ENCODE measurements at regions not wholly inside any gene's neighbourhood (a gene's known extent, or its start where the extent isn't known, plus 50 kb on each side); places are given as distances from the start of the nearest gene placed in this dataset.

- Mint-ChIP-seq H3K4me3 (no peak overlapping the region), H3K36me3 (ENCODE audit: low read depth) (no peaks in the 10 kb centered on the region), H3K4me1 (ENCODE audit: low read depth) (no peaks in the 10 kb centered on the region), H3K9me3 (peaks cover 50% of the 10 kb centered on the region), H3K27ac (no peak overlapping the region), H3K27me3 (ENCODE audit: insufficient read depth) (0 out of 2 replicates have a peak, but pooled peaks cover 2% of the 10 kb centered on the region)
- TF ChIP-seq CTCF (IDR thresholded peaks at IDR 0.05) = no peak
- DNase-seq = no peak
These were observed 345.2 kb downstream of the VPS13C start for GRCh38 chr15:61715082-61715481.

GRCh38 chr15:61712129-61712759, 348.0 kb downstream of the VPS13C start:
- Mint-ChIP-seq H3K4me3 (no peak overlapping the region), H3K36me3 (ENCODE audit: low read depth) (no peaks in the 10 kb centered on the region), H3K27me3 (ENCODE audit: insufficient read depth) (0 out of 2 replicates have a peak, but pooled peaks cover 2% of the 10 kb centered on the region), H3K27ac (no peak overlapping the region), H3K4me1 (ENCODE audit: low read depth) (no peaks in the 10 kb centered on the region), H3K9me3 (peaks cover 39% of the 10 kb centered on the region)
- no peak for DNase-seq
- TF ChIP-seq CTCF (IDR thresholded peaks at IDR 0.05) = no peak

GRCh38 chr15:61702224-61703020, 357.8 kb downstream of the VPS13C start:
- H3K4me1 Mint-ChIP-seq (ENCODE audit: low read depth) = no peaks in the 10 kb centered on the region
- peaks cover 37% of the 10 kb centered on the region for H3K9me3 Mint-ChIP-seq
- no peak overlapping the region for H3K27ac Mint-ChIP-seq
- H3K36me3 Mint-ChIP-seq (ENCODE audit: low read depth) = no peaks in the 10 kb centered on the region
- DNase-seq = no peak
- H3K27me3 Mint-ChIP-seq (ENCODE audit: insufficient read depth) = no peaks in the 10 kb centered on the region
- H3K4me3 Mint-ChIP-seq = no peak overlapping the region
- TF ChIP-seq CTCF (IDR thresholded peaks at IDR 0.05) = no peak

- Mint-ChIP-seq H3K4me1 (ENCODE audit: low read depth) (no peaks in the 10 kb centered on the region), H3K4me3 (no peak overlapping the region), H3K27ac (no peak overlapping the region), H3K36me3 (ENCODE audit: low read depth) (no peaks in the 10 kb centered on the region), H3K27me3 (ENCODE audit: insufficient read depth) (no peaks in the 10 kb centered on the region), H3K9me3 (peaks cover 40% of the 10 kb centered on the region)
- TF ChIP-seq CTCF (IDR thresholded peaks at IDR 0.05) = no peak
- DNase-seq = no peak
These were observed 358.8 kb downstream of the VPS13C start for GRCh38 chr15:61701455-61701854.

GRCh38 chr15:61700803-61701202, 359.4 kb downstream of the VPS13C start:
- DNase-seq = no peak
- TF ChIP-seq CTCF (IDR thresholded peaks at IDR 0.05) = no peak
- Mint-ChIP-seq H3K9me3 (peaks cover 34% of the 10 kb centered on the region), H3K36me3 (ENCODE audit: low read depth) (no peaks in the 10 kb centered on the region), H3K4me3 (no peak overlapping the region), H3K27ac (no peak overlapping the region), H3K27me3 (ENCODE audit: insufficient read depth) (no peaks in the 10 kb centered on the region), H3K4me1 (ENCODE audit: low read depth) (no peaks in the 10 kb centered on the region)

Data from HFFc6 (cell line).